ENCODE measurements at regions not wholly inside any gene's neighbourhood (a gene's known extent, or its start where the extent isn't known, plus 50 kb on each side); places are given as distances from the start of the nearest gene placed in this dataset.
"Not testable (repeated sequence)": the region's sequence is repeated elsewhere in the genome, so short reads cannot be mapped to it uniquely, and the experiment has no call there.

GRCh38 chr12:17301544-17301943, 695.6 kb upstream of the LMO3 start:
- Mint-ChIP-seq H3K9me3 (peaks cover 34% of the 10 kb centered on the region), H3K27me3 (ENCODE audit: low read depth) (no peaks in the 10 kb centered on the region), H3K36me3 (ENCODE audit: low read depth) (no peaks in the 10 kb centered on the region), H3K4me1 (no peaks in the 10 kb centered on the region), H3K27ac (no peak overlapping the region), H3K4me3 (no peak overlapping the region)
- no peak for TF ChIP-seq CTCF (IDR thresholded peaks at IDR 0.05; ENCODE audit: unreplicated experiment in 3 of 3)

- H3K4me3 Mint-ChIP-seq: no peak overlapping the region
- H3K9me3 Mint-ChIP-seq: peaks cover 15% of the 10 kb centered on the region
- H3K27me3 Mint-ChIP-seq (ENCODE audit: low read depth): no peaks in the 10 kb centered on the region
- H3K36me3 Mint-ChIP-seq (ENCODE audit: low read depth): no peaks in the 10 kb centered on the region
- no peaks in the 10 kb centered on the region for H3K4me1 Mint-ChIP-seq
- TF ChIP-seq CTCF (IDR thresholded peaks at IDR 0.05; ENCODE audit: unreplicated experiment in 3 of 3): no peak
- no peak overlapping the region for H3K27ac Mint-ChIP-seq
These were observed 690.9 kb upstream of the LMO3 start for GRCh38 chr12:17296882-17297281.

- H3K4me3 Mint-ChIP-seq: no peak overlapping the region
- H3K9me3 Mint-ChIP-seq: peaks cover 21% of the 10 kb centered on the region
- H3K4me1 Mint-ChIP-seq: no peaks in the 10 kb centered on the region
- no peak overlapping the region for H3K27ac Mint-ChIP-seq
- H3K27me3 Mint-ChIP-seq (ENCODE audit: low read depth): no peaks in the 10 kb centered on the region
- no peaks in the 10 kb centered on the region for H3K36me3 Mint-ChIP-seq (ENCODE audit: low read depth)
- TF ChIP-seq CTCF (IDR thresholded peaks at IDR 0.05; ENCODE audit: unreplicated experiment in 3 of 3): no peak
These were observed 680.9 kb upstream of the LMO3 start for GRCh38 chr12:17286874-17287273.

GRCh38 chr12:17284873-17285272, 678.9 kb upstream of the LMO3 start:
- H3K4me3 Mint-ChIP-seq: no peak overlapping the region
- TF ChIP-seq CTCF (IDR thresholded peaks at IDR 0.05; ENCODE audit: unreplicated experiment in 3 of 3): no peak
- no peaks in the 10 kb centered on the region for H3K4me1 Mint-ChIP-seq
- H3K9me3 Mint-ChIP-seq: peaks cover 21% of the 10 kb centered on the region
- no peaks in the 10 kb centered on the region for H3K36me3 Mint-ChIP-seq (ENCODE audit: low read depth)
- H3K27me3 Mint-ChIP-seq (ENCODE audit: low read depth): no peaks in the 10 kb centered on the region
- H3K27ac Mint-ChIP-seq: no peak overlapping the region

- H3K27ac Mint-ChIP-seq: no peak overlapping the region
- TF ChIP-seq CTCF (IDR thresholded peaks at IDR 0.05; ENCODE audit: unreplicated experiment in 3 of 3): no peak
- no peak overlapping the region for H3K4me3 Mint-ChIP-seq
- H3K4me1 Mint-ChIP-seq: no peaks in the 10 kb centered on the region
- peaks cover 21% of the 10 kb centered on the region for H3K9me3 Mint-ChIP-seq
- H3K27me3 Mint-ChIP-seq (ENCODE audit: low read depth): no peaks in the 10 kb centered on the region
- H3K36me3 Mint-ChIP-seq (ENCODE audit: low read depth): no peaks in the 10 kb centered on the region
These were observed 677.6 kb upstream of the LMO3 start for GRCh38 chr12:17283563-17283962.

GRCh38 chr12:17282169-17282568, 676.2 kb upstream of the LMO3 start:
- not testable (repeated sequence) for H3K27ac Mint-ChIP-seq; H3K4me3 Mint-ChIP-seq; H3K4me1 Mint-ChIP-seq; H3K36me3 Mint-ChIP-seq (ENCODE audit: low read depth); H3K27me3 Mint-ChIP-seq (ENCODE audit: low read depth)
- peaks cover 13% of the 10 kb centered on the region for H3K9me3 Mint-ChIP-seq

Measured in nephron (organoid).